GM18517 (cell line): ENCODE measurements at regions not wholly inside any gene's neighbourhood (a gene's known extent, or its start where the extent isn't known, plus 50 kb on each side); places are given as distances from the start of the nearest gene placed in this dataset.
A peak's percentile ranks its signal among the peaks of the same experiment; 100 is the strongest.

Experiments used
- ATAC-seq: cut with Tn5 transposase; IDR thresholded peaks from one replicate; pipeline ENCODE4 v1.9.1; 2021; ENCODE audit warnings: mild to moderate bottlenecking, moderate library complexity; ENCODE audit not compliant: unreplicated experiment

GRCh38 chr14:36035675-36036074 is 140.8 kb downstream of the PTCSC3 start:
- no peak for ATAC-seq

- ATAC-seq = no peak
Observed at GRCh38 chr14:36028665-36029064, 147.9 kb downstream of the PTCSC3 start.

GRCh38 chr14:36028218-36028617 is 148.3 kb downstream of the PTCSC3 start:
- ATAC-seq = no peak

GRCh38 chr14:36027354-36027753 is 149.2 kb downstream of the PTCSC3 start:
- no peak for ATAC-seq

GRCh38 chr14:36022765-36023410 is 153.6 kb downstream of the PTCSC3 start:
- ATAC-seq = no peak

- peak; percentile 36 for ATAC-seq
Observed at GRCh38 chr14:36021591-36022320, 154.8 kb downstream of the PTCSC3 start.

- ATAC-seq = peak; percentile 55
Observed at GRCh38 chr14:36021030-36021422, 155.5 kb downstream of the PTCSC3 start.

- ATAC-seq = no peak
Observed at GRCh38 chr14:36020120-36021029, 156.1 kb downstream of the PTCSC3 start.

- ATAC-seq = no peak
Observed at GRCh38 chr14:36019126-36019525, 157.4 kb downstream of the PTCSC3 start.

- ATAC-seq = no peak
Observed at GRCh38 chr14:36014236-36014635, 162.3 kb downstream of the PTCSC3 start.

GRCh38 chr14:36013483-36013882 is 163.0 kb downstream of the PTCSC3 start:
- ATAC-seq = no peak

GRCh38 chr14:36012621-36013020 is 163.9 kb downstream of the PTCSC3 start:
- no peak for ATAC-seq

GRCh38 chr14:36009643-36010042 is 166.9 kb downstream of the PTCSC3 start:
- ATAC-seq = no peak

- no peak for ATAC-seq
Observed at GRCh38 chr14:36006623-36007022, 169.9 kb downstream of the PTCSC3 start.

GRCh38 chr14:36005670-36006069 is 170.9 kb downstream of the PTCSC3 start:
- ATAC-seq = no peak

- no peak for ATAC-seq
Observed at GRCh38 chr14:36001936-36002335, 174.6 kb downstream of the PTCSC3 start.

GRCh38 chr14:35999294-35999693 is 173.2 kb downstream of the BRMS1L start:
- ATAC-seq = no peak

GRCh38 chr14:35998303-35998702 is 172.2 kb downstream of the BRMS1L start:
- no peak for ATAC-seq

- ATAC-seq = no peak
Observed at GRCh38 chr14:35993684-35993960, 167.5 kb downstream of the BRMS1L start.

- ATAC-seq = no peak
Observed at GRCh38 chr14:35992816-35993683, 166.9 kb downstream of the BRMS1L start.

GRCh38 chr14:35991356-35991755 is 165.2 kb downstream of the BRMS1L start:
- ATAC-seq = no peak
